SU-DHL-6 (cell line): ENCODE measurements at regions not wholly inside any gene's neighbourhood (a gene's known extent, or its start where the extent isn't known, plus 50 kb on each side); places are given as distances from the start of the nearest gene placed in this dataset.
"Not testable (repeated sequence)": the region's sequence is repeated elsewhere in the genome, so short reads cannot be mapped to it uniquely, and the experiment has no call there.

Experiments used
- EZH2phosphoT487 ChIP-seq: fragments of 200-600 bp; sonication (generic), shearing (Covaris generic); conservative IDR thresholded peaks from 2 replicates; pipeline ENCODE4 v1.6.1; 2018; ENCODE audit warnings: mild to moderate bottlenecking, antibody characterized with exemption, low read length, moderate library complexity, mixed read lengths
- TF ChIP-seq, protein P1 (sequence below): fragments of 200-600 bp; sonication (generic); IDR thresholded peaks from one replicate; pipeline ENCODE4 v1.5.1; 2017; ENCODE audit warnings: antibody characterized with exemption, mild to moderate bottlenecking, low read length, moderate library complexity; ENCODE audit not compliant: insufficient read depth, poor library complexity, severe bottlenecking

DNA sequence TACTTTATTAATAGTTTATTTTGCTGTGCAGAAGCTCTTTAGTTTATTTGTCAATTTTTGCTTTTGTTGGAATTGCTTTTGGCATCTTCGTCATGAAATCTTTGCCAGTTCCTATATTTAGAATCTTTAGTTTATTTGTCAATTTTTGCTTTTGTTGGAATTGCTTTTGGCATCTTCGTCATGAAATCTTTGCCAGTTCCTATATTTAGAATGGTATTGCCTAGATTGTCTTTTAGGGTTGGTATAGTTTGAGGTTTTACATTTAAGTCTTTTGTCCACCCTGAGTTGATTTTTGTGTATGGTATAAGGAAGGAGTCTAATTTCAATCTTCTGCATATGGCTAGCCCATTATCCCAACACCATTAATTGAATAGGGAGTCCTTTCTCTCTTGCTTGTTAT lies 93.9 kb upstream of the TCF21 start:
- TF ChIP-seq, protein P1, sequence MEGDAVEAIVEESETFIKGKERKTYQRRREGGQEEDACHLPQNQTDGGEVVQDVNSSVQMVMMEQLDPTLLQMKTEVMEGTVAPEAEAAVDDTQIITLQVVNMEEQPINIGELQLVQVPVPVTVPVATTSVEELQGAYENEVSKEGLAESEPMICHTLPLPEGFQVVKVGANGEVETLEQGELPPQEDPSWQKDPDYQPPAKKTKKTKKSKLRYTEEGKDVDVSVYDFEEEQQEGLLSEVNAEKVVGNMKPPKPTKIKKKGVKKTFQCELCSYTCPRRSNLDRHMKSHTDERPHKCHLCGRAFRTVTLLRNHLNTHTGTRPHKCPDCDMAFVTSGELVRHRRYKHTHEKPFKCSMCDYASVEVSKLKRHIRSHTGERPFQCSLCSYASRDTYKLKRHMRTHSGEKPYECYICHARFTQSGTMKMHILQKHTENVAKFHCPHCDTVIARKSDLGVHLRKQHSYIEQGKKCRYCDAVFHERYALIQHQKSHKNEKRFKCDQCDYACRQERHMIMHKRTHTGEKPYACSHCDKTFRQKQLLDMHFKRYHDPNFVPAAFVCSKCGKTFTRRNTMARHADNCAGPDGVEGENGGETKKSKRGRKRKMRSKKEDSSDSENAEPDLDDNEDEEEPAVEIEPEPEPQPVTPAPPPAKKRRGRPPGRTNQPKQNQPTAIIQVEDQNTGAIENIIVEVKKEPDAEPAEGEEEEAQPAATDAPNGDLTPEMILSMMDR = not testable (repeated sequence)
- not testable (repeated sequence) for TF ChIP-seq EZH2phosphoT487
